NCI-H1105 (cell line): ENCODE measurements at regions not wholly inside any gene's neighbourhood (a gene's known extent, or its start where the extent isn't known, plus 50 kb on each side); places are given as distances from the start of the nearest gene placed in this dataset.
A peak's percentile ranks its signal among the peaks of the same experiment; 100 is the strongest.

Experiments
- DNase-seq: peaks from one replicate; lab custom pipeline; 2025; lab: John Stamatoyannopoulos, UW

DNA sequence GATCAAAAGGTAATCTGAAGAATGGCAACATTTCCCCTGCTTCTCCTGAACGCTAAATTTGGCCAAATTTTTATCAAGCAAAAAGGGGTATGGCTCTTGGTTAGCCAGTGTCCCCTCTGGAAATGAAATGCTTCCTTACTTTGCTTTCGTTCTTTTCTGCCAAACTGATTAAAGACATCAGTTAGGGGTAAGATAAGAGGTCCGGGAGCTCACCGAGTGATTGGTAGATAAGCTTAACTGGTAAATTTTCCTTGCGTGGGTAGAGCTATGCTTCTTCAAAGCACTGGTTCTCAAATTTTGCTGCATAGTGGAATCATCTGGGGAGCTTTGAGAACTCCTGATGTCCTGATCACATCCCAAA, 62.7 kb upstream of the MAPRE2 start:
- no peak for DNase-seq

DNA sequence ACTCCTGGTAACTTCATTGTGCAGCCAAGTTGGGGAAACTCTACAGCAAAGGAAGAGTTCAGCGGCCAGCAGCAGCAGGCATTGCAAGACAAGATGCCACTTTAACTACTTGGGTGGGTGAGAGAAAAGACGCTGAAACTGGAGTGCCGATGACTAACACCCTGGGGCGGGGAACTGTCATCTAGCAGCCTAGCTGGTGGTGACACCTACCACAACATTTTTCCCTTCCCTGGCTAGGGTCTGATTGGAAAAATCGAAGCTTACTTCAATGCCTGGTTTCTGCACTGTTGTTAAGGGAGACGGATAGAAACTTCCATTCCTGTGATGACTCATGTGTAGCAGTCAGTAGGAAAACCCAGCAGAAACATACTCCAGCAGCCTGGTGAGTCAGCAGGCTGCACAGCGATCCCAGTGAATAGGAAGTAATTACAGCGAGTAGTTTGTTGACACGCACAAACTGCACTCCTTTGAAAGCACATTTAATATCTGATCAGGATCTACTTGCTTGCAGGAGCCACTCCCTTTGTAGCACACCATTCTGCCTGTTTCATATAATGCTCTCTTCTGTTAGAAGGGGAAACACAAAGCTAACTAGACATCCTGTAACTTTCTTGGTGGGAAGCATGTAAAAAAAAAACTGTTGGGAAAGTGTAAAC, 62.1 kb upstream of the MAPRE2 start:
- DNase-seq = peak; percentile 69

DNA sequence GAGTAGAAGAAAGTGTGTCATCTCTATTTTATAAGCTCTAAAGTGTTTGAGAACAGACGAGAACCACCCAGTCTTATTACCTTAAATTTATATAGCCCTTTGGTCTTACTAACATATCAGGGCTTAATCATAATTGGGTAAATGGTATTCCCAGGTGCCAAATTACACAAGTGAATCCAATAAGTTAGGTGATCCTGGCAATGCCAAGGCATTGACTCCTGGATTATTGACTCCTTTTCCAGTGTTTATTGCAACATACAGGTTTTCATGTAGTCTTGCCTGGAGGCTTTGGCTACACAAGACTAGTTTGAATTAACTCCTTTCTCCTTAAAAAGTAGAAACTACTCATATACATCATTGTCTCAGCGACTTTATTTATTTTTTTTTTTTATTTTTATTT, 59.7 kb upstream of the MAPRE2 start:
- DNase-seq = no peak

DNA sequence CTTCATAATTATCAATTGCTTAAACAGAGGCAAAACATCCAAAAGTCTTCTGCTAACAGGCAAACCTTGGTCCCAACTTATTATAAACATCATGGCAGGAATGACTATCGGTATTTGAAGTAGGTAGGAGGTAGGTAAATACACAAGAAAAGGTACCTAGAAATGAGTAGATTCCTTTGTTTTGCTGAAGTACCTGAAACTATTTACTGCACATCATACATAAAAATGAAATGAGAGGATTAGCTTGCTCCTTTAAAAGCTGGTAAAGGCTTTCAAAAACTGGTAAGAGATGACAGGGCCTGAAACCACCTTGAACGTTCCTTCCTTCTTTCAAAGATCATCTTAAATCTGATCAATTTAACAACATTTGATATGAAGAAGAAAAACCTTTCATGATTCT, 55.2 kb upstream of the MAPRE2 start:
- DNase-seq = no peak

DNA sequence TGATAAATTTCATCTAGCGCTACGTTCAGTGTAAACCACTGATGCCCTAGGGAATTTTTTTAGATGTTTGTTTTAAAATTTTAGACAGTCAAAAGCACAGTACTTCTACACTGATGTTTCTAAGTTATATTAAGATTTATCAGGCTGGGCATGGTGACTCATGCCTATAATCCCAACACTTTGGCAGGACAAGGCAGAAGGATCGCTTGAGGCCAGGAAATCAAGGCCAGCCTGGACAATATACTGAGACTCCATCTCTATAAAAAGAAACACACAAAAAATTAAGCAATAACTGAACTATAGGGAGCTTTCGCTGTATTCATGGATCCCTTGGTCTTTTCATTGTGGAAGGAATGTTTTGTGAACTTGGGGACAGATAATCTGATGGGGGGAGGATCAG, 50.6 kb upstream of the MAPRE2 start:
- DNase-seq = no peak

GRCh38 chr18:34991152-34991551, 50.1 kb upstream of the MAPRE2 start:
- no peak for DNase-seq
